ENCODE measurements at regions not wholly inside any gene's neighbourhood (a gene's known extent, or its start where the extent isn't known, plus 50 kb on each side); places are given as distances from the start of the nearest gene placed in this dataset.

GRCh38 chr7:125661677-125662076 is 732.1 kb upstream of the POT1 start (continued):
- TF ChIP-seq ZNF76 (CRISPR knock-in tag; IDR thresholded peaks at IDR 0.05; ENCODE audit: borderline replicate concordance) (no peak), CEBPB (tag; IDR thresholded peaks at IDR 0.05) (peak; percentile 68), NR2C2 (CRISPR knock-in tag; IDR thresholded peaks at IDR 0.05) (no peak), NR2C2 (tag; IDR thresholded peaks at IDR 0.05) (no peak), SMARCB1 (IDR thresholded peaks at IDR 0.05; ENCODE audit: insufficient read length, low read depth) (no peak), BDP1 (IDR thresholded peaks at IDR 0.05; ENCODE audit: insufficient read depth, insufficient read length) (no peak), POLR2AphosphoS2 (IDR thresholded peaks at IDR 0.05; ENCODE audit: low read length) (no peak), MAFF (IDR thresholded peaks at IDR 0.05; ENCODE audit: low read length) (no peak), PHF8 (IDR thresholded peaks at IDR 0.05; ENCODE audit: borderline replicate concordance, low read length) (no peak), TRIM24 (IDR thresholded peaks at IDR 0.05) (peak; percentile 95), HDAC6 (IDR thresholded peaks at IDR 0.05; ENCODE audit: low read depth, low read length) (no peak), HMG20B (CRISPR knock-in tag; IDR thresholded peaks at IDR 0.05) (no peak), POU5F1 (IDR thresholded peaks at IDR 0.05; ENCODE audit: borderline replicate concordance, low read depth, low read length, partially characterized antibody) (no peak), SOX6 (IDR thresholded peaks at IDR 0.05) (peak; percentile 76), ZFP30 (CRISPR knock-in tag; IDR thresholded peaks at IDR 0.05; ENCODE audit: borderline replicate concordance) (no peak), ZNF655 (CRISPR knock-in tag; IDR thresholded peaks at IDR 0.05) (no peak), IFI16 (CRISPR knock-in tag; IDR thresholded peaks at IDR 0.05) (no peak), MBD2 (IDR thresholded peaks at IDR 0.05; ENCODE audit: borderline replicate concordance, low read depth) (no peak), FOXA3 (CRISPR knock-in tag; conservative IDR thresholded peaks at IDR 0.05 in 1 of 2, IDR thresholded peaks at IDR 0.05 in 1 of 2) (no peak), STAT5A (IDR thresholded peaks at IDR 0.05; ENCODE audit: borderline replicate concordance, low read length) (peak; percentile 76; the same call in 1 of the 2 replicates), PBX2 (CRISPR knock-in tag; IDR thresholded peaks at IDR 0.05; ENCODE audit: low read depth) (no peak), PBX2 (tag; conservative IDR thresholded peaks at IDR 0.05; ENCODE audit: low read depth) (no peak), SRF (CRISPR knock-in tag; IDR thresholded peaks at IDR 0.05) (no peak), GTF2B (IDR thresholded peaks at IDR 0.05; ENCODE audit: extremely low read depth, insufficient read length) (no peak), HNRNPLL (IDR thresholded peaks at IDR 0.05; ENCODE audit: low read depth, low read length, poor library complexity, severe bottlenecking) (no peak), POLR3G (IDR thresholded peaks at IDR 0.05; ENCODE audit: extremely low read depth, insufficient read length, insufficient replicate concordance) (no peak)
